ENCODE measurements at regions not wholly inside any gene's neighbourhood (a gene's known extent, or its start where the extent isn't known, plus 50 kb on each side); places are given as distances from the start of the nearest gene placed in this dataset.

- Histone ChIP-seq H3K4me3 (no peak overlapping the region), H3K4me1 (ENCODE audit: low read depth) (peaks cover 9% of the 10 kb centered on the region), H3K36me3 (ENCODE audit: low read depth) (no peaks in the 10 kb centered on the region), H3K9me3 (no peaks in the 10 kb centered on the region)
- peak in 1 of 3 donors; percentile 28 for DNase-seq
- no peak for ATAC-seq
- intact Hi-C loops (cut with DNase I, micrococcal nuclease): loop anchor here in 1 of 2 donors (5.0 kb wide), 1 partner anchor 272 kb away; no protein-coding TSS in a partner anchor
- TF ChIP-seq, protein P1, sequence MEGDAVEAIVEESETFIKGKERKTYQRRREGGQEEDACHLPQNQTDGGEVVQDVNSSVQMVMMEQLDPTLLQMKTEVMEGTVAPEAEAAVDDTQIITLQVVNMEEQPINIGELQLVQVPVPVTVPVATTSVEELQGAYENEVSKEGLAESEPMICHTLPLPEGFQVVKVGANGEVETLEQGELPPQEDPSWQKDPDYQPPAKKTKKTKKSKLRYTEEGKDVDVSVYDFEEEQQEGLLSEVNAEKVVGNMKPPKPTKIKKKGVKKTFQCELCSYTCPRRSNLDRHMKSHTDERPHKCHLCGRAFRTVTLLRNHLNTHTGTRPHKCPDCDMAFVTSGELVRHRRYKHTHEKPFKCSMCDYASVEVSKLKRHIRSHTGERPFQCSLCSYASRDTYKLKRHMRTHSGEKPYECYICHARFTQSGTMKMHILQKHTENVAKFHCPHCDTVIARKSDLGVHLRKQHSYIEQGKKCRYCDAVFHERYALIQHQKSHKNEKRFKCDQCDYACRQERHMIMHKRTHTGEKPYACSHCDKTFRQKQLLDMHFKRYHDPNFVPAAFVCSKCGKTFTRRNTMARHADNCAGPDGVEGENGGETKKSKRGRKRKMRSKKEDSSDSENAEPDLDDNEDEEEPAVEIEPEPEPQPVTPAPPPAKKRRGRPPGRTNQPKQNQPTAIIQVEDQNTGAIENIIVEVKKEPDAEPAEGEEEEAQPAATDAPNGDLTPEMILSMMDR (IDR thresholded peaks at IDR 0.05): no peak
These were observed 101.3 kb upstream of the FGF3 start for GRCh38 chr11:69920345-69921127.

GRCh38 chr11:69921128-69922014 is 102.2 kb upstream of the FGF3 start:
- ATAC-seq (no peak), DNase-seq (peak in 1 of 3 donors; percentile 25)
- TF ChIP-seq, protein P1 (IDR thresholded peaks at IDR 0.05): no peak
- Histone ChIP-seq H3K4me3 (no peak overlapping the region), H3K4me1 (ENCODE audit: low read depth) (peaks cover 4% of the 10 kb centered on the region), H3K9me3 (no peaks in the 10 kb centered on the region), H3K36me3 (ENCODE audit: low read depth) (no peaks in the 10 kb centered on the region)
- intact Hi-C loops (cut with DNase I, micrococcal nuclease): loop anchor here in 1 of 2 donors (5.0 kb wide), 1 partner anchor 271 kb away; no protein-coding TSS in a partner anchor

DNA sequence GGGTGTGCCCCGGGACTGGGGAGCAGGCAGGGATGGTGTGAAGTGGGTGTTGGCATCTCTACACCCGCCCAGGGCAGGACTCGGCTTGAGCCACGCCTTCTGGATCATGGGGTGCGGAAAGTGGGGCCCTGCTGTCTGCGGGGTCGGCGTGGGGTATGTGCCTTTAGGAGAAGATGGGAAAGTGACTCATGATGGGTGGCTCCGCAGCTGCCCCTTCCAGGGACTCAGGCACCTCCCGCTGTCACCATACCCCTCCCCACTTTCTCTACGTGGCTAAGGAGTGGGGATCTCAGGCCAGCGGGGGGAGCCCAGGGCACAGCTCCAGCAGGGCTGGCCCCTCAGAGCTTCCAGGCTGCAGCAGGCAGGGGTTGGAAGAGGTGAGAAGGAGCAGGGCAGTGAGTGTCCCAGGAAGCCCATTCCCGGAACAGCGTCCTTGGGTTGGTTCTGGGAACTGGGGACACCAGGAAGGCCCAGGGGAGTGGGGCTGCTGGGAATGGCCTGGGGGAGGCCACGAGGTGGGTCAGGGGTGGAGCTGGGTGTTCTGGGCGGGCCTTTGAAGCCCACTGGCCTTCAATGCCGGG is 102.9 kb upstream of the FGF3 start:
- H3K4me3 ChIP-seq: no peak overlapping the region

DNA sequence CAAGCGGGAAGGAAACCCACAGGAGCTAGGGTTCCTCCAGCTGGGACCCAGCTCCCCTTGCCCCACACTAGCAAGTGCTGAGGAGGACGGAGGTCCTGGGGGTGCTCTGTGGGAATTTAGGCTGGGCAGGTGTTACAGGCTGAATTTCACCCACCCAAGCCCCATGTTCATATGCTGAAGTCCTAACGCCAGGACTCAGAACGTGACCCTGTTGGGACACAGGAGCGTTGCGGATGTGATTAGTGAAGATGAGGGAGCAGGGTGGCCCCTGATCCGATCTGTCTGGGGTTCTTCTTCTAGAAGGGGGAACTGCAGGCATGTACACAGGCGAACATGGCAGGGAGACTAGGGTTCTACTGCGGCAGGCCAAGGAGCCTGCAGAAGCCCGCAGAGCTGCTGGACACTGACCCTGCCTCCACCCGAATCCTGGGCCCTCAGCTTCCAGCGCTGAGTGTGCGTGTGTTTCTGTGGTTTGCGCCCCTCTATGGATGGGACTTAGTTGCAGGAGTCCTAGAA is 103.4 kb upstream of the FGF3 start:
- Histone ChIP-seq H3K4me3 (no peak overlapping the region), H3K9me3 (no peaks in the 10 kb centered on the region), H3K4me1 (ENCODE audit: low read depth) (peaks cover 4% of the 10 kb centered on the region), H3K36me3 (ENCODE audit: low read depth) (no peaks in the 10 kb centered on the region)
- DNase-seq (peak in 1 of 3 donors; percentile 10), ATAC-seq (no peak)
- intact Hi-C loops (cut with DNase I, micrococcal nuclease): loop anchor here in 1 of 2 donors (5.0 kb wide), 1 partner anchor 270 kb away; no protein-coding TSS in a partner anchor
- TF ChIP-seq, protein P1 (IDR thresholded peaks at IDR 0.05): no peak

More for the DNA sequence above, 102.9 kb upstream of the FGF3 start:
- TF ChIP-seq, protein P1 (IDR thresholded peaks at IDR 0.05): no peak
- H3K4me1 ChIP-seq (ENCODE audit: low read depth): peaks cover 4% of the 10 kb centered on the region
- H3K36me3 ChIP-seq (ENCODE audit: low read depth): no peaks in the 10 kb centered on the region
- DNase-seq (peak in 1 of 3 donors; percentile 16), ATAC-seq (no peak)
- no peaks in the 10 kb centered on the region for H3K9me3 ChIP-seq
- intact Hi-C loops (cut with DNase I, micrococcal nuclease): loop anchor here in 1 of 2 donors (5.0 kb wide), 1 partner anchor 270 kb away; no protein-coding TSS in a partner anchor

DNA sequence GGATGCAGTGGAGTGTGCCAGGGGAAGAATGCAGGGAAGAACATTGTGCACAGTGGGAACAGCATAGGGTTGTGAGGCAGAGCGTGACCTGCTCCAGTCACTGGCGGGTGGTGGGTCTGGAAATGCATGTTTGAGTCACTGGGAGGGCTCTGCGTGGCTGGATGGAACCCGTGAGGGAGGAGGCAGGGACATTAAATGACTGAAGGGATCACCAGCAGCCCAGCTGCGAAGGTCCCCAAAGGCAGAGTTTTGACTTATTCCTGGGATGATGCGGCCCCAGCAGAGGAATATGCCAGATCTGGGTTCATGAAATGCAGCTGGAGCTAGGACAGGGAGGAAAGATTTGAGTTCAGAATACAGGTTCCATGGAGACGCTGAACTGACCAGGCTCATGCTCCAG is 104.0 kb upstream of the FGF3 start:
- DNase-seq (peak in 1 of 3 donors; percentile 7), ATAC-seq (no peak)
- H3K4me3 ChIP-seq: no peak overlapping the region
- peaks cover 4% of the 10 kb centered on the region for H3K4me1 ChIP-seq (ENCODE audit: low read depth)
- no peaks in the 10 kb centered on the region for H3K9me3 ChIP-seq
- H3K36me3 ChIP-seq (ENCODE audit: low read depth): no peaks in the 10 kb centered on the region
- intact Hi-C loops (cut with DNase I, micrococcal nuclease): loop anchor here in 1 of 2 donors (5.0 kb wide), 1 partner anchor 269 kb away; no protein-coding TSS in a partner anchor
- TF ChIP-seq, protein P1 (IDR thresholded peaks at IDR 0.05): no peak

All from mucosa of descending colon (tissue), 3 donors.